ENCODE measurements at regions not wholly inside any gene's neighbourhood (a gene's known extent, or its start where the extent isn't known, plus 50 kb on each side); places are given as distances from the start of the nearest gene placed in this dataset.

DNA sequence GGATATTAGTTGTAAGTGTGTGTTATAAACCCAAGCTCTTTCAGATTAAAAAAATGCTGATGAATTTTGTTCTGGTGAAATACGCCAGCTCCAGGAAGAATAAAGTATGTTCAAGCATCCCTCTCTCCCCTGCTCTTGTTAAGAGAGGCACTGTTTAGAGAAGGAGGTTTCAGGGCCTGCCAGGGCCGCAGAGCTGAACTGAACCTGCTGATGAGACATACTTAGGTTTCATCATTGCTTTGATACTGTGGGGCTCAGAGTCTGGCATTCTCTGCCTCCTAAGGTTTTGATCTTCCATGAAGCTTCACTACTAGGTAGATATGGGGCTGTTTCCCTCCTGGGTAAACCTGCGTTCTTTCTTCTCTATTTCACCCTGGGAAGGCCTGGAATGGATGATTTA lies 175.3 kb upstream of the FAM20A start:
- TF ChIP-seq POLR2AphosphoS5 (IDR thresholded peaks at IDR 0.05) (no peak), EP300 (IDR thresholded peaks at IDR 0.05) (no peak), POLR2A (IDR thresholded peaks at IDR 0.05) (no peak)
- TF ChIP-seq, protein P1, sequence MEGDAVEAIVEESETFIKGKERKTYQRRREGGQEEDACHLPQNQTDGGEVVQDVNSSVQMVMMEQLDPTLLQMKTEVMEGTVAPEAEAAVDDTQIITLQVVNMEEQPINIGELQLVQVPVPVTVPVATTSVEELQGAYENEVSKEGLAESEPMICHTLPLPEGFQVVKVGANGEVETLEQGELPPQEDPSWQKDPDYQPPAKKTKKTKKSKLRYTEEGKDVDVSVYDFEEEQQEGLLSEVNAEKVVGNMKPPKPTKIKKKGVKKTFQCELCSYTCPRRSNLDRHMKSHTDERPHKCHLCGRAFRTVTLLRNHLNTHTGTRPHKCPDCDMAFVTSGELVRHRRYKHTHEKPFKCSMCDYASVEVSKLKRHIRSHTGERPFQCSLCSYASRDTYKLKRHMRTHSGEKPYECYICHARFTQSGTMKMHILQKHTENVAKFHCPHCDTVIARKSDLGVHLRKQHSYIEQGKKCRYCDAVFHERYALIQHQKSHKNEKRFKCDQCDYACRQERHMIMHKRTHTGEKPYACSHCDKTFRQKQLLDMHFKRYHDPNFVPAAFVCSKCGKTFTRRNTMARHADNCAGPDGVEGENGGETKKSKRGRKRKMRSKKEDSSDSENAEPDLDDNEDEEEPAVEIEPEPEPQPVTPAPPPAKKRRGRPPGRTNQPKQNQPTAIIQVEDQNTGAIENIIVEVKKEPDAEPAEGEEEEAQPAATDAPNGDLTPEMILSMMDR (IDR thresholded peaks at IDR 0.05), result no peak

Data from sigmoid colon (tissue), 4 donors.